K562 (cell line): ENCODE measurements at regions not wholly inside any gene's neighbourhood (a gene's known extent, or its start where the extent isn't known, plus 50 kb on each side); places are given as distances from the start of the nearest gene placed in this dataset.

Experiments
- DPF2 ChIP-seq: fragments of 450-650 bp; IDR thresholded peaks from 2 replicates; pipeline ENCODE4 v1.6.1; 2016
- EZH2 ChIP-seq: IDR thresholded peaks from 2 replicates; pipeline ENCODE4 v1.6.1; 2012; ENCODE audit warnings: low read depth, mild to moderate bottlenecking, inconsistent platforms, low read length, borderline replicate concordance
- FOXK1 ChIP-seq: sonication (generic); formaldehyde crosslinking; IDR thresholded peaks from 2 replicates; pipeline ENCODE4 v1.8.0; 2022; ENCODE audit warnings: missing genetic modification reagents, mild to moderate bottlenecking, borderline replicate concordance
- GABPA ChIP-seq: fragments of 200-800 bp; sonication (Bioruptor generic); conservative IDR thresholded peaks from 2 replicates; pipeline ENCODE4 v1.6.1; 2016; ENCODE audit warnings: low read depth, missing genetic modification characterization, missing compliant biosample characterization
- HNRNPL ChIP-seq: fragments of 200-400 bp; formaldehyde crosslinking; IDR thresholded peaks from 2 replicates; pipeline ENCODE4 v1.6.1; 2017; ENCODE audit warnings: low read depth, mild to moderate bottlenecking, low read length
- JUN ChIP-seq, 2 experiments: sonication (generic) in 1 of 2; formaldehyde crosslinking in 1 of 2; IDR thresholded peaks; 2 replicates each; pipeline versions ENCODE4 v1.6.1 to v1.8.0; 2012 to 2022; ENCODE audit warnings: borderline replicate concordance in 2 of 2, mild to moderate bottlenecking in 2 of 2, improper control_type of control experiment in 1 of 2, low read depth in 1 of 2, low read length in 1 of 2, missing genetic modification reagents in 1 of 2
- MAX ChIP-seq: sonication (generic); formaldehyde crosslinking; IDR thresholded peaks from 2 replicates; pipeline ENCODE4 v1.9.0; 2022; ENCODE audit warnings: mild to moderate bottlenecking, missing genetic modification reagents
- PHF8 ChIP-seq: fragments of 200-600 bp; sonication (generic); IDR thresholded peaks from 2 replicates; pipeline ENCODE4 v1.6.1; 2012; ENCODE audit warnings: mixed run types, mild to moderate bottlenecking, inconsistent platforms, low read length, moderate library complexity, borderline replicate concordance
- POLR2AphosphoS5 ChIP-seq: IDR thresholded peaks from 2 replicates; pipeline ENCODE4 v1.6.1; 2011; ENCODE audit warnings: mild to moderate bottlenecking, low read depth, low read length, moderate library complexity; ENCODE audit not compliant: control insufficient read depth, insufficient read depth
- THAP7 ChIP-seq: fragments of 250-450 bp; sonication (Bioruptor Pico); IDR thresholded peaks from 2 replicates; pipeline ENCODE4 v1.5.0; 2021
- ZNF347 ChIP-seq: fragments of 450-650 bp; formaldehyde crosslinking; IDR thresholded peaks from 2 replicates; pipeline ENCODE4 v1.4.0; 2020; ENCODE audit warnings: low read depth, mild to moderate bottlenecking, moderate library complexity
- TF ChIP-seq, protein P1 (sequence below), 3 experiments: IDR thresholded peaks in 2 of 3; conservative IDR thresholded peaks in 1 of 3; 2 replicates each; pipeline ENCODE4 v1.5.1; 2011 to 2012; ENCODE audit warnings: low read length in 3 of 3, mild to moderate bottlenecking in 3 of 3, control low read depth in 2 of 3, improper control_type of control experiment in 1 of 3, inconsistent platforms in 1 of 3, low read depth in 1 of 3, mixed read lengths in 1 of 3, moderate library complexity in 1 of 3; ENCODE audit not compliant: insufficient read depth in 2 of 3
- TF ChIP-seq, protein P2 (sequence below): IDR thresholded peaks from 2 replicates; pipeline ENCODE4 v1.6.1; 2016; ENCODE audit warnings: missing genetic modification characterization, missing compliant biosample characterization

- TF ChIP-seq ZNF347 (CRISPR knock-in tag) (no peak), JUN (IDR thresholded peaks at IDR 0.05; ENCODE audit: borderline replicate concordance, low read depth, low read length) (no peak), JUN (CRISPR knock-in tag; IDR thresholded peaks at IDR 0.05; ENCODE audit: borderline replicate concordance) (no peak), PHF8 (no peak), MAX (CRISPR knock-in tag) (no peak), POLR2AphosphoS5 (no peak), HNRNPL (no peak), DPF2 (no peak), GABPA (tag) (no peak), THAP7 (CRISPR knock-in tag) (no peak), EZH2 (no peak), FOXK1 (CRISPR knock-in tag) (no peak)
- TF ChIP-seq, protein P1, sequence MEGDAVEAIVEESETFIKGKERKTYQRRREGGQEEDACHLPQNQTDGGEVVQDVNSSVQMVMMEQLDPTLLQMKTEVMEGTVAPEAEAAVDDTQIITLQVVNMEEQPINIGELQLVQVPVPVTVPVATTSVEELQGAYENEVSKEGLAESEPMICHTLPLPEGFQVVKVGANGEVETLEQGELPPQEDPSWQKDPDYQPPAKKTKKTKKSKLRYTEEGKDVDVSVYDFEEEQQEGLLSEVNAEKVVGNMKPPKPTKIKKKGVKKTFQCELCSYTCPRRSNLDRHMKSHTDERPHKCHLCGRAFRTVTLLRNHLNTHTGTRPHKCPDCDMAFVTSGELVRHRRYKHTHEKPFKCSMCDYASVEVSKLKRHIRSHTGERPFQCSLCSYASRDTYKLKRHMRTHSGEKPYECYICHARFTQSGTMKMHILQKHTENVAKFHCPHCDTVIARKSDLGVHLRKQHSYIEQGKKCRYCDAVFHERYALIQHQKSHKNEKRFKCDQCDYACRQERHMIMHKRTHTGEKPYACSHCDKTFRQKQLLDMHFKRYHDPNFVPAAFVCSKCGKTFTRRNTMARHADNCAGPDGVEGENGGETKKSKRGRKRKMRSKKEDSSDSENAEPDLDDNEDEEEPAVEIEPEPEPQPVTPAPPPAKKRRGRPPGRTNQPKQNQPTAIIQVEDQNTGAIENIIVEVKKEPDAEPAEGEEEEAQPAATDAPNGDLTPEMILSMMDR (IDR thresholded peaks at IDR 0.05 in 2 of 3, conservative IDR thresholded peaks at IDR 0.05 in 1 of 3; ENCODE audit: insufficient read depth in 2 of 3, low read depth in 1 of 3, low read length in 3 of 3) = no peak
- TF ChIP-seq, protein P2, sequence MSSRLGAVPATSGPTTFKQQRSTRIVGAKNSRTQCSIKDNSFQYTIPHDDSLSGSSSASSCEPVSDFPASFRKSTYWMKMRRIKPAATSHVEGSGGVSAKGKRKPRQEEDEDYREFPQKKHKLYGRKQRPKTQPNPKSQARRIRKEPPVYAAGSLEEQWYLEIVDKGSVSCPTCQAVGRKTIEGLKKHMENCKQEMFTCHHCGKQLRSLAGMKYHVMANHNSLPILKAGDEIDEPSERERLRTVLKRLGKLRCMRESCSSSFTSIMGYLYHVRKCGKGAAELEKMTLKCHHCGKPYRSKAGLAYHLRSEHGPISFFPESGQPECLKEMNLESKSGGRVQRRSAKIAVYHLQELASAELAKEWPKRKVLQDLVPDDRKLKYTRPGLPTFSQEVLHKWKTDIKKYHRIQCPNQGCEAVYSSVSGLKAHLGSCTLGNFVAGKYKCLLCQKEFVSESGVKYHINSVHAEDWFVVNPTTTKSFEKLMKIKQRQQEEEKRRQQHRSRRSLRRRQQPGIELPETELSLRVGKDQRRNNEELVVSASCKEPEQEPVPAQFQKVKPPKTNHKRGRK (tag) = no peak
Observed at GRCh38 chr13:46994492-46994891, 97.6 kb upstream of the HTR2A start.
